ENCODE measurements at regions not wholly inside any gene's neighbourhood (a gene's known extent, or its start where the extent isn't known, plus 50 kb on each side); places are given as distances from the start of the nearest gene placed in this dataset.

DNA sequence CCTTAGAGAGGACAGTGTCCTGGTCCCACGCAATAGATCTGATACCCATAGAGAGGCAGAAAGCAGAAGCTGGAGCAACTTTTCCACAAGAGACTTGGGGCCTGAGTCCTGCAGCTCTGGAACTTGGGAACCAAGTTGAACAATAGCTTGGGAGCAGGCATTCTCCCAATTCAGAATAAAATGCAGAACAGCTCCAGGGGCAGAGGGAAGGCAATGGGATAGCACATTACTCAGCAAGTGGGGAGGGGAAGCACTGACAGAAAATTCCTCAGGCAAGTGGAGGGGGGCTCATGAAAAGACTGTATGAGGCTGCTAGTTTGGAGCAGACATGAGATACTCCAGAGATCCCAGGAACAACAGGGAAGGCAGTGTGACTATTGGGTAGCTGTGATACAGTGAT is 513.6 kb downstream of the HINT1 start:
- CTCF ChIA-PET: interaction anchor here (1.2 kb wide), 1 partner anchor 15 kb away, joined by 3 read pairs; no protein-coding TSS in a partner anchor

DNA sequence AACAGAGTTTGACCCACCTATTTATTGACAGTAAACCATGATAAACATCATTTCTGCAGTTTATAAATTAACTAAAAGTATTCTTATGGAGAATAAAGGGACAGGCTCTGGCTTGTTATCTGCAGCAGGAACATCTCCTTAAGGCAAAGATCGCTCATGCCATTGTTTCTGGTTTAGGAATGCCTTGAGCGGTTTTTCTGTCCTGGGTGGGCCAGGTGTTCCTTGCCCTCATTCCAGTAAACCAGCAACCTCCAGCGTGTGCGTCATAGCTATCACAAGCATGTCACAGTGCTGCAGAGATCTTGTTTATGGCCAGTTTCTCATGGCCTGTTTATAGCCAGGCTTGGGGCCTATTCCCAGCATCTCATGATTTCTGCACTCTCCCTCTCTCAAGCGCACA is 521.7 kb downstream of the HINT1 start:
- intact Hi-C loops (cut with micrococcal nuclease): no loop called here
- POLR2A ChIA-PET: no interaction called here
- no peaks in the 10 kb centered on the region for H3K36me3 Mint-ChIP-seq (ENCODE audit: low read depth)
- peaks cover 4% of the 10 kb centered on the region for H3K9me3 Mint-ChIP-seq
- ATAC-seq: no peak
- TF ChIP-seq, protein P1, sequence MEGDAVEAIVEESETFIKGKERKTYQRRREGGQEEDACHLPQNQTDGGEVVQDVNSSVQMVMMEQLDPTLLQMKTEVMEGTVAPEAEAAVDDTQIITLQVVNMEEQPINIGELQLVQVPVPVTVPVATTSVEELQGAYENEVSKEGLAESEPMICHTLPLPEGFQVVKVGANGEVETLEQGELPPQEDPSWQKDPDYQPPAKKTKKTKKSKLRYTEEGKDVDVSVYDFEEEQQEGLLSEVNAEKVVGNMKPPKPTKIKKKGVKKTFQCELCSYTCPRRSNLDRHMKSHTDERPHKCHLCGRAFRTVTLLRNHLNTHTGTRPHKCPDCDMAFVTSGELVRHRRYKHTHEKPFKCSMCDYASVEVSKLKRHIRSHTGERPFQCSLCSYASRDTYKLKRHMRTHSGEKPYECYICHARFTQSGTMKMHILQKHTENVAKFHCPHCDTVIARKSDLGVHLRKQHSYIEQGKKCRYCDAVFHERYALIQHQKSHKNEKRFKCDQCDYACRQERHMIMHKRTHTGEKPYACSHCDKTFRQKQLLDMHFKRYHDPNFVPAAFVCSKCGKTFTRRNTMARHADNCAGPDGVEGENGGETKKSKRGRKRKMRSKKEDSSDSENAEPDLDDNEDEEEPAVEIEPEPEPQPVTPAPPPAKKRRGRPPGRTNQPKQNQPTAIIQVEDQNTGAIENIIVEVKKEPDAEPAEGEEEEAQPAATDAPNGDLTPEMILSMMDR (IDR thresholded peaks at IDR 0.05): no peak
- CTCF ChIA-PET: no interaction called here
- peaks cover 4% of the 10 kb centered on the region for H3K27me3 Mint-ChIP-seq
- no peak overlapping the region for H3K4me3 Mint-ChIP-seq
- H3K4me1 Mint-ChIP-seq (ENCODE audit: low read depth): no peaks in the 10 kb centered on the region
- no peak overlapping the region for H3K27ac Mint-ChIP-seq
- DNase-seq: no peak

More for the DNA sequence above, 513.6 kb downstream of the HINT1 start:
- Mint-ChIP-seq H3K4me1 (ENCODE audit: low read depth) (no peaks in the 10 kb centered on the region), H3K27me3 (peaks cover 7% of the 10 kb centered on the region), H3K27ac (no peak overlapping the region), H3K4me3 (no peak overlapping the region), H3K36me3 (ENCODE audit: low read depth) (no peaks in the 10 kb centered on the region), H3K9me3 (no peaks in the 10 kb centered on the region)
- TF ChIP-seq, protein P1 (IDR thresholded peaks at IDR 0.05): no peak
- no peak for ATAC-seq
- POLR2A ChIA-PET: no interaction called here
- intact Hi-C loops (cut with micrococcal nuclease): no loop called here
- no peak for DNase-seq

DNA sequence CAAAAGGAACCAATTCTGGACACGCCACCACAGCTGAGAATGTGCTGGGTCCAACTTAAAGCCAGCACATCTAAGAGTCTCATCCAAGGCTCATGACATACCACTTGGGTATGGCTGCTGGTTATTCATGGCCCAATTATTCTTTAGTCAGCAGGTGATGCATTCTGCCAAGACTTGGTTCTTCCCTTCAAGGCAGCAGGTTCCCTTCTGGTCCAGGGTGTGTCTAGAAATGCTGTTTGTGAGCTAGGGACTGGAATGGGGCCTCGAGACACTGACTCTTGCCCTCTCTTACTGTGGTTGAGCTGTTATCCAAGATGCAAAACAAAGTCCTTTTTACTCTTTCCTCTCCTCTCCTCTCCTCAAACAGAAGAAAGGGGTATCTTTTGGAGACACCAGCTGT is 522.6 kb downstream of the HINT1 start:
- H3K27me3 Mint-ChIP-seq: peaks cover 2% of the 10 kb centered on the region
- intact Hi-C loops (cut with micrococcal nuclease): no loop called here
- POLR2A ChIA-PET: no interaction called here
- DNase-seq (no peak), ATAC-seq (no peak)
- H3K4me1 Mint-ChIP-seq (ENCODE audit: low read depth): no peaks in the 10 kb centered on the region
- TF ChIP-seq, protein P1 (IDR thresholded peaks at IDR 0.05): no peak
- CTCF ChIA-PET: no interaction called here
- no peak overlapping the region for H3K4me3 Mint-ChIP-seq
- H3K9me3 Mint-ChIP-seq: peaks cover 4% of the 10 kb centered on the region
- no peak overlapping the region for H3K27ac Mint-ChIP-seq
- no peaks in the 10 kb centered on the region for H3K36me3 Mint-ChIP-seq (ENCODE audit: low read depth)

DNA sequence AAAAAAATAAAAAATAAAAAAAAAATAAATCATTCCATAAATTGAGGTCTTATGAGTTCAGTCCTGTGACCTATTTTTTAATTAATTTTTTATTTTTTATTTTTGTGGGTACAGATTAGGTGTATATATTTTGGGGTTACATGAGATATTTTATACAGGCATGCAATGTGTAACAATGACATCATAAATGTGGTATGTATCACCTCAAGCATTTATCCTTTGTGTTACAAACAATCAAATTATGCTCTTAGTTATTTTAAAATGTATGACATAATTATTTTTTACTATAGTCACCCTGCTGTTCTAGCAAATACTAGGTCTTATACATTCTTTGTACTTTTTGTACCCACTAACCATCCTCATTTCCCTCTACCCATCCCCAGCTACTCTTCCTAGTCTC is 537.9 kb downstream of the HINT1 start:
- TF ChIP-seq, protein P1 (IDR thresholded peaks at IDR 0.05): no peak
- intact Hi-C loops (cut with micrococcal nuclease): no loop called here
- H3K27ac Mint-ChIP-seq: no peak overlapping the region
- H3K36me3 Mint-ChIP-seq (ENCODE audit: low read depth): no peaks in the 10 kb centered on the region
- DNase-seq: no peak
- no peaks in the 10 kb centered on the region for H3K4me1 Mint-ChIP-seq (ENCODE audit: low read depth)
- ATAC-seq: no peak
- ChIA-PET CTCF (no interaction called here), POLR2A (no interaction called here)
- H3K4me3 Mint-ChIP-seq: no peak overlapping the region
- H3K9me3 Mint-ChIP-seq: peaks cover 13% of the 10 kb centered on the region
- peaks cover 2% of the 10 kb centered on the region for H3K27me3 Mint-ChIP-seq

DNA sequence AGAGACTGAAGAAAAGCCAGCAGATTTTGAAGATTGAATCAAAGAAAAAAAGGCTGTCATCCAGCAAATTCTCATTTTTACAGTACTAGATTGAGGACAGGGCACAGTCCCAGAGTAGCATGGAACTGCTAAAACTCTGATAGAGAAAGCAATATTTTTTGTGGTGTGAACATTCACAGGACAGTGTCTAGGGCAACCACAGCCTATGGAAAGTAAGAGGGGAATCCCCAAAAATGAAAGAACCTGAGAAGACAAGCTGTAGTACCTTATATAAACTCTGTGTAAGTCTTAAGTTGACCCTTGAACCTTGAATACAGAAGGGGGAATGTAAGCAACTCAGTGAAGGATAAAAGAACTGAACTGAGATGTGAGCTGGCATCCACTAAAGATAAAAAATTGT is 540.3 kb downstream of the HINT1 start:
- Mint-ChIP-seq H3K27me3 (no peaks in the 10 kb centered on the region), H3K4me3 (no peak overlapping the region), H3K36me3 (ENCODE audit: low read depth) (no peaks in the 10 kb centered on the region), H3K9me3 (peaks cover 5% of the 10 kb centered on the region), H3K27ac (no peak overlapping the region), H3K4me1 (ENCODE audit: low read depth) (no peaks in the 10 kb centered on the region)
- POLR2A ChIA-PET: no interaction called here
- CTCF ChIA-PET: no interaction called here
- DNase-seq (no peak), ATAC-seq (no peak)
- TF ChIP-seq, protein P1 (IDR thresholded peaks at IDR 0.05): no peak
- intact Hi-C loops (cut with micrococcal nuclease): no loop called here

Measured in activated CD8-positive, alpha-beta T cell treated with anti-CD3 and anti-CD28 coated beads for 36 hours (primary cell).